ENCODE measurements at regions not wholly inside any gene's neighbourhood (a gene's known extent, or its start where the extent isn't known, plus 50 kb on each side); places are given as distances from the start of the nearest gene placed in this dataset.

- no peak for DNase-seq
Measured at GRCh38 chr20:50258790-50259483, 68.3 kb downstream of the CEBPB start.

- DNase-seq, result no peak
Measured at GRCh38 chr20:50259705-50260478, 69.3 kb downstream of the CEBPB start.

GRCh38 chr20:50260479-50261221 lies 70.0 kb downstream of the CEBPB start:
- no peak for DNase-seq

- DNase-seq, result no peak
Measured at GRCh38 chr20:50261471-50262212, 71.0 kb downstream of the CEBPB start.

- no peak for DNase-seq
Measured at GRCh38 chr20:50263831-50264230, 73.2 kb downstream of the CEBPB start.

GRCh38 chr20:50264534-50265145 lies 74.0 kb downstream of the CEBPB start:
- no peak for DNase-seq

GRCh38 chr20:50265245-50265946 lies 74.8 kb downstream of the CEBPB start:
- DNase-seq, result no peak

- DNase-seq, result no peak
Measured at GRCh38 chr20:50266293-50267040, 75.8 kb downstream of the CEBPB start.

GRCh38 chr20:50267041-50267865 lies 76.6 kb downstream of the CEBPB start:
- no peak for DNase-seq

- DNase-seq, result no peak
Measured at GRCh38 chr20:50267866-50268219, 77.2 kb downstream of the CEBPB start.

- no peak for DNase-seq
Measured at GRCh38 chr20:50269091-50270033, 78.7 kb downstream of the CEBPB start.

GRCh38 chr20:50270034-50270395 lies 79.4 kb downstream of the CEBPB start:
- no peak for DNase-seq

- no peak for DNase-seq
Measured at GRCh38 chr20:50270569-50270968, 79.9 kb downstream of the CEBPB start.

GRCh38 chr20:50271176-50271575 lies 80.5 kb downstream of the CEBPB start:
- no peak for DNase-seq

GRCh38 chr20:50271612-50272011 lies 81.0 kb downstream of the CEBPB start:
- no peak for DNase-seq

GRCh38 chr20:50272030-50272723 lies 81.5 kb downstream of the CEBPB start:
- DNase-seq, result no peak

GRCh38 chr20:50272724-50273446 lies 82.3 kb downstream of the CEBPB start:
- no peak for DNase-seq
